ENCODE measurements at regions not wholly inside any gene's neighbourhood (a gene's known extent, or its start where the extent isn't known, plus 50 kb on each side); places are given as distances from the start of the nearest gene placed in this dataset.
"Not testable (repeated sequence)": the region's sequence is repeated elsewhere in the genome, so short reads cannot be mapped to it uniquely, and the experiment has no call there.

DNA sequence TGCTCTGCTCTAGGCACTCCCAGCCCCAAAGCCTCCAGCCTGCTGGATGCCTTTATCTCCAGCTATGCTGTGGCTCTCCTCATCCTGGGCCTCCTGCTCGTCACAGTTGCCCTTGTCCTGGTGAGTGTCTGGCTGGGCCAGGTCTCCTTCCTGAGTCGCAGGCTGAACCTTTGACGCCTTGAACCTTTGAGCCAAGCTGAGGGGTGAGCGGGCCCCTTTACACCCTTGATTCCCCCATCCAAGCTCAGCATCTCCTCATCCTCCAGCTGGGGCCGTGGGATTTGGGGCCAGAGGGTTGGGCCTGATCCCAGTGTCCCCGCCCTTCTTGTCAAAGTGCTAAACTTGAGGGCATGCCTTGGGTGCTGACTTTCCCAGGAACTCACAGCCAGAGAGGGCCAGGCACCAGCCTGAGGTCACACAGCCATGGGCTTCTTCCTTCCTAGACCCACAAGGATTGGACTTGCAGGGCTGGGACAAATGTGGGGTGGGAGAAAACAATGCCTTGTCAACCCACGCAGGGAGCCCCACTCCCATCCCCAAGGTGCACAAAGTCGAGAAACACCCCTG lies 137.0 kb downstream of the TBC1D2B start:
- Histone ChIP-seq H3K27me3 (ENCODE audit: control insufficient read depth in 3 of 3, insufficient read depth in 3 of 3, low read length in 2 of 3) (no peaks in the 10 kb centered on the region), H3K4me3 (no peak overlapping the region), H3K9ac (ENCODE audit: insufficient read depth in 1 of 2, low read length in 2 of 2) (no peak overlapping the region), H3K4me1 (ENCODE audit: control insufficient read depth in 5 of 5, insufficient read depth in 5 of 5, low read length in 5 of 5) (peaks cover 0 to 20% (median 3%) of the 10 kb centered on the region in 5 donors), H3K9me3 (ENCODE audit: control insufficient read depth in 4 of 4, insufficient read depth in 3 of 4, low read length in 3 of 4) (no peaks in the 10 kb centered on the region), H3K27ac (ENCODE audit: low read depth in 1 of 2, low read length in 1 of 2) (no peak overlapping the region), H3K36me3 (ENCODE audit: control insufficient read depth in 4 of 4, insufficient read depth in 4 of 4, low read length in 4 of 4) (no peaks in the 10 kb centered on the region)
- DNase-seq (no peak), ATAC-seq (ENCODE audit: insufficient read depth, low FRiP score) (no peak)
- WGBS, 2 donors, result 73 to 91% methylated on average over 6 to 8 of the region's 8 CpGs
- no peak for TF ChIP-seq CTCF (IDR thresholded peaks at IDR 0.05; ENCODE audit: control extremely low read depth, extremely low read depth)

GRCh38 chr15:77939851-77940250 lies 137.7 kb downstream of the TBC1D2B start:
- DNase-seq (no peak), ATAC-seq (ENCODE audit: insufficient read depth, low FRiP score) (no peak)
- H3K9ac ChIP-seq (ENCODE audit: insufficient read depth in 1 of 2, low read length in 2 of 2), result no peak overlapping the region
- H3K9me3 ChIP-seq (ENCODE audit: control insufficient read depth in 4 of 4, insufficient read depth in 3 of 4, low read length in 3 of 4), result no peaks in the 10 kb centered on the region
- peaks cover 0 to 15% (median 0%) of the 10 kb centered on the region in 5 donors for H3K4me1 ChIP-seq (ENCODE audit: control insufficient read depth in 5 of 5, insufficient read depth in 5 of 5, low read length in 5 of 5)
- no peaks in the 10 kb centered on the region for H3K36me3 ChIP-seq (ENCODE audit: control insufficient read depth in 4 of 4, insufficient read depth in 4 of 4, low read length in 4 of 4)
- no peak overlapping the region for H3K27ac ChIP-seq (ENCODE audit: low read depth in 1 of 2, low read length in 1 of 2)
- TF ChIP-seq CTCF (IDR thresholded peaks at IDR 0.05; ENCODE audit: control extremely low read depth, extremely low read depth), result no peak
- H3K27me3 ChIP-seq (ENCODE audit: control insufficient read depth in 3 of 3, insufficient read depth in 3 of 3, low read length in 2 of 3), result no peaks in the 10 kb centered on the region
- WGBS, 2 donors, result 88 to 93% methylated on average over 12 of the region's 12 CpGs
- H3K4me3 ChIP-seq, result no peak overlapping the region

DNA sequence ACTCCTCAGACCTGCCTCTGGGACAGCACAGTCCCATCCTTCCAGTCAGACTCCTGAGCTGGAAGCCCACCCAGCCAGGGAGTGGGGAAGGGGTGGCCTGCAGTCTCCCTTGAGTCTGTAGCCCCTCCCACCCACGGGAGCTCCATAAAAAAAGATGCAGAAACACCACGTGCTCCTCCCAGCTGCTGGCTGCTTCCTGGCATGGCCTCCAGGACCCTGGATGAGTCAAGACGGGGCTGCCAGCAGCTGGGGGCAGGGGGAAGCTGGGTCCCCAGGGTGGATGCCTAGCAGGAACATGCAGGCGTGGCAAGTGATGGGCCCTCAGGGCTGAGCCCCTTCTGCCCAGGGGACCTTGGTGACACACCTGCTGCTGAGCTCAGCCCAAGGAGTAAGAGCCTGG lies 138.5 kb downstream of the TBC1D2B start:
- not testable (repeated sequence) for H3K9ac ChIP-seq (ENCODE audit: insufficient read depth in 1 of 2, low read length in 2 of 2); H3K4me3 ChIP-seq; H3K9me3 ChIP-seq (ENCODE audit: control insufficient read depth in 4 of 4, insufficient read depth in 3 of 4, low read length in 3 of 4); H3K27ac ChIP-seq (ENCODE audit: low read depth in 1 of 2, low read length in 1 of 2); ATAC-seq (ENCODE audit: insufficient read depth, low FRiP score); H3K36me3 ChIP-seq (ENCODE audit: control insufficient read depth in 4 of 4, insufficient read depth in 4 of 4, low read length in 4 of 4); H3K27me3 ChIP-seq (ENCODE audit: control insufficient read depth in 3 of 3, insufficient read depth in 3 of 3, low read length in 2 of 3)
- 39 to 44% methylated on average over 4 of the region's 4 CpGs for WGBS, 2 donors
- peak; percentile 63 to 66 (median 64) for DNase-seq
- peaks cover 0 to 12% (median 0%) of the 10 kb centered on the region in 5 donors for H3K4me1 ChIP-seq (ENCODE audit: control insufficient read depth in 5 of 5, insufficient read depth in 5 of 5, low read length in 5 of 5)

DNA sequence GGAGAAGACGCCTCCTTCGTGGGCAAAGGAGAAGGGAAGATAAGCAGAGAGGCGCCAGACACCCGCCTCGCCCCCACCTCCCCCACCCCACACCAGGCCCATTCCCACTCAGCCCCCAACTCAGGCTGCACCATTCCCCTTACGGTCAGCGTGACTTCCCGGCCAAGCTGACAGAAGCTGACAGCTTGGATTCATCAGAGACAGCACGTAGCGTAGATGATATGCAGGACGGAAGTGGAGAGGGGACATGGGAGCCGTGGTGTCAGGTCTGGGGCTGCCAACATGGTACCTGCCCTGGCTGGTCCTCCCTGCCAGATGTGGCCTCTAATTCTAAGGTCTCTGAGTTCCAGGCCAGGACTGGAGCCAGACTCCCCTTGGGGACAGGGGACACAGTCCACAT lies 139.0 kb downstream of the TBC1D2B start:
- H3K4me3 ChIP-seq; H3K9me3 ChIP-seq (ENCODE audit: control insufficient read depth in 4 of 4, insufficient read depth in 3 of 4, low read length in 3 of 4); H3K36me3 ChIP-seq (ENCODE audit: control insufficient read depth in 4 of 4, insufficient read depth in 4 of 4, low read length in 4 of 4); H3K27me3 ChIP-seq (ENCODE audit: control insufficient read depth in 3 of 3, insufficient read depth in 3 of 3, low read length in 2 of 3); H3K9ac ChIP-seq (ENCODE audit: insufficient read depth in 1 of 2, low read length in 2 of 2); H3K27ac ChIP-seq (ENCODE audit: low read depth in 1 of 2, low read length in 1 of 2); ATAC-seq (ENCODE audit: insufficient read depth, low FRiP score): not testable (repeated sequence)
- DNase-seq, result peak; percentile 81 to 91 (median 85)
- H3K4me1 ChIP-seq (ENCODE audit: control insufficient read depth in 5 of 5, insufficient read depth in 5 of 5, low read length in 5 of 5), result peaks cover 0 to 10% (median 0%) of the 10 kb centered on the region in 5 donors
- 74 to 76% methylated on average over 10 to 12 of the region's 12 CpGs for WGBS, 2 donors

- not testable (repeated sequence) for H3K9me3 ChIP-seq (ENCODE audit: control insufficient read depth in 4 of 4, insufficient read depth in 3 of 4, low read length in 3 of 4); ATAC-seq (ENCODE audit: insufficient read depth, low FRiP score); H3K36me3 ChIP-seq (ENCODE audit: control insufficient read depth in 4 of 4, insufficient read depth in 4 of 4, low read length in 4 of 4); H3K27ac ChIP-seq (ENCODE audit: low read depth in 1 of 2, low read length in 1 of 2); DNase-seq; H3K9ac ChIP-seq (ENCODE audit: insufficient read depth in 1 of 2, low read length in 2 of 2); H3K27me3 ChIP-seq (ENCODE audit: control insufficient read depth in 3 of 3, insufficient read depth in 3 of 3, low read length in 2 of 3); H3K4me3 ChIP-seq
- H3K4me1 ChIP-seq (ENCODE audit: control insufficient read depth in 5 of 5, insufficient read depth in 5 of 5, low read length in 5 of 5), result peaks cover 0 to 10% (median 0%) of the 10 kb centered on the region in 5 donors
Measured at GRCh38 chr15:77936567-77936966, 140.9 kb downstream of the TBC1D2B start.

GRCh38 chr15:77934516-77934915 lies 143.0 kb downstream of the TBC1D2B start:
- not testable (repeated sequence) for H3K4me3 ChIP-seq; H3K9me3 ChIP-seq (ENCODE audit: control insufficient read depth in 4 of 4, insufficient read depth in 3 of 4, low read length in 3 of 4); H3K36me3 ChIP-seq (ENCODE audit: control insufficient read depth in 4 of 4, insufficient read depth in 4 of 4, low read length in 4 of 4); H3K27me3 ChIP-seq (ENCODE audit: control insufficient read depth in 3 of 3, insufficient read depth in 3 of 3, low read length in 2 of 3); ATAC-seq (ENCODE audit: insufficient read depth, low FRiP score); DNase-seq; H3K9ac ChIP-seq (ENCODE audit: insufficient read depth in 1 of 2, low read length in 2 of 2); H3K27ac ChIP-seq (ENCODE audit: low read depth in 1 of 2, low read length in 1 of 2)
- peaks cover 0 to 10% (median 0%) of the 10 kb centered on the region in 5 donors for H3K4me1 ChIP-seq (ENCODE audit: control insufficient read depth in 5 of 5, insufficient read depth in 5 of 5, low read length in 5 of 5)
- 93% methylated on average over 4 to 6 of the region's 6 CpGs for WGBS, 2 donors

GRCh38 chr15:77930907-77931306 lies 146.6 kb downstream of the TBC1D2B start:
- not testable (repeated sequence) for H3K27ac ChIP-seq (ENCODE audit: low read depth in 1 of 2, low read length in 1 of 2); H3K27me3 ChIP-seq (ENCODE audit: control insufficient read depth in 3 of 3, insufficient read depth in 3 of 3, low read length in 2 of 3); DNase-seq; ATAC-seq (ENCODE audit: insufficient read depth, low FRiP score); H3K9ac ChIP-seq (ENCODE audit: insufficient read depth in 1 of 2, low read length in 2 of 2); H3K4me3 ChIP-seq; H3K4me1 ChIP-seq (ENCODE audit: control insufficient read depth in 5 of 5, insufficient read depth in 5 of 5, low read length in 5 of 5); H3K36me3 ChIP-seq (ENCODE audit: control insufficient read depth in 4 of 4, insufficient read depth in 4 of 4, low read length in 4 of 4); H3K9me3 ChIP-seq (ENCODE audit: control insufficient read depth in 4 of 4, insufficient read depth in 3 of 4, low read length in 3 of 4)
- WGBS, 2 donors, result 12 to 37% methylated on average over 3 of the region's 4 CpGs
